H1 (cell line): ENCODE measurements at regions not wholly inside any gene's neighbourhood (a gene's known extent, or its start where the extent isn't known, plus 50 kb on each side); places are given as distances from the start of the nearest gene placed in this dataset.

Experiments used
- ASH2L ChIP-seq: fragments of 200-600, 300-600 bp; sonication (generic); IDR thresholded peaks from one replicate; pipeline ENCODE4 v1.7.1; 2017; ENCODE audit warnings: low read length
- ATF2 ChIP-seq: IDR thresholded peaks from 2 replicates; pipeline ENCODE4 v1.6.1; 2012; ENCODE audit warnings: low read length, inconsistent platforms
- CTCF ChIP-seq, 3 experiments: IDR thresholded peaks; 1 replicate in 2 of 3; 2 replicates in 1 of 3; pipeline versions ENCODE4 v1.5.1 to v1.6.1; 2011; ENCODE audit warnings: low read length in 3 of 3, mild to moderate bottlenecking in 3 of 3, inconsistent platforms in 2 of 3, low read depth in 1 of 3, moderate library complexity in 1 of 3; ENCODE audit not compliant: insufficient read depth in 1 of 3; ENCODE audit errors: control extremely low read depth in 1 of 3
- JUND ChIP-seq: IDR thresholded peaks from 2 replicates; pipeline ENCODE4 v1.6.1; 2011; ENCODE audit warnings: mild to moderate bottlenecking, improper control_type of control experiment, low read length
- POLR2A ChIP-seq, 2 experiments: IDR thresholded peaks; 1 replicate in 1 of 2; 2 replicates in 1 of 2; pipeline ENCODE4 v1.6.1; 2011; ENCODE audit warnings: low read depth in 2 of 2, low read length in 2 of 2, mild to moderate bottlenecking in 2 of 2; ENCODE audit errors: control extremely low read depth in 1 of 2

- TF ChIP-seq ATF2 (no peak), JUND (no peak), CTCF (IDR thresholded peaks at IDR 0.05; ENCODE audit: control extremely low read depth in 1 of 3, insufficient read depth in 1 of 3, low read depth in 1 of 3, low read length in 3 of 3) (no peak), ASH2L (no peak), POLR2A (IDR thresholded peaks at IDR 0.05; ENCODE audit: control extremely low read depth in 1 of 2, low read depth in 2 of 2, low read length in 2 of 2) (no peak)
These were observed 87.2 kb upstream of the C1QTNF9B start (continued) for GRCh38 chr13:23984546-23984945.
